ENCODE measurements at regions not wholly inside any gene's neighbourhood (a gene's known extent, or its start where the extent isn't known, plus 50 kb on each side); places are given as distances from the start of the nearest gene placed in this dataset.
"Not testable (repeated sequence)": the region's sequence is repeated elsewhere in the genome, so short reads cannot be mapped to it uniquely, and the experiment has no call there.

DNA sequence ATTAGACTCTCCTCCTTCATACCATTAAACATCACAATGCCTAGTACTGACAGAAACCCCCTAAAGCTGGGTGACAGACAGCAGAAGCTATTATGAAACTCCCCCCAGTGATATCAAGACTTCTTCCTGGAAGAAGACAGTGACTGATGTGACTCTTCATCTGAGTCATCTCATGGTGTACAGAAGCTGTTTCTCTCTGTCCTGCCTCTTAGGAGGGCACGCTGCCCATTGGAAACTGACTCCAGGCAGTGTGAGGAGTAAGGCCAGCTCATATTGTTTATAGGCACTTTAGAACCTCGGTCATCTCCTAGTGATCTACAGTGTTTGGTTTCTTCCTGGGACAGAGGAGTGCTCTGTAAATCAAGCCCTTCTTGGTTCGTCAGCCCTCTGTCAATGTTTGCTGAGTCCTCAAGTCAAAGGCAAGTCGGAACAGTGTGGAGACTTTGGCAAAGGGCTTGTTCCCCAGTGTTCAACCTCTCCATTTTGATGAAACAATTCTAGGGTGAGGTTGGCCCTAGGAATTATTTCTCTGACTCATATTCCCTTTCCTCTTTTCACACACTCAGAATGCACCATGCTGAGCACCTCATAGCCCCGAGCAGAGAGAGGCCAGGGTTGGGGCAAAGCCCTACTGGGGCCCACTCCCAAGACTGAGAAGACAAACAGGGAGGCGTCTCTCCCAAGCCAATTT is 172.5 kb upstream of the TMEM45B start:
- H3K9me2 ChIP-seq (replicated peaks; ENCODE audit: insufficient read depth, low read length), result no peaks in the 10 kb centered on the region
- H3K27ac ChIP-seq (ENCODE audit: low read depth, low read length), result no peak overlapping the region
- H3K4me3 ChIP-seq (ENCODE audit: insufficient read depth, low read length, poor library complexity, severe bottlenecking), result no peak overlapping the region
- TF ChIP-seq EZH2phosphoT487 (conservative IDR thresholded peaks at IDR 0.05; ENCODE audit: low read length), result no peak
- TF ChIP-seq, protein P1, sequence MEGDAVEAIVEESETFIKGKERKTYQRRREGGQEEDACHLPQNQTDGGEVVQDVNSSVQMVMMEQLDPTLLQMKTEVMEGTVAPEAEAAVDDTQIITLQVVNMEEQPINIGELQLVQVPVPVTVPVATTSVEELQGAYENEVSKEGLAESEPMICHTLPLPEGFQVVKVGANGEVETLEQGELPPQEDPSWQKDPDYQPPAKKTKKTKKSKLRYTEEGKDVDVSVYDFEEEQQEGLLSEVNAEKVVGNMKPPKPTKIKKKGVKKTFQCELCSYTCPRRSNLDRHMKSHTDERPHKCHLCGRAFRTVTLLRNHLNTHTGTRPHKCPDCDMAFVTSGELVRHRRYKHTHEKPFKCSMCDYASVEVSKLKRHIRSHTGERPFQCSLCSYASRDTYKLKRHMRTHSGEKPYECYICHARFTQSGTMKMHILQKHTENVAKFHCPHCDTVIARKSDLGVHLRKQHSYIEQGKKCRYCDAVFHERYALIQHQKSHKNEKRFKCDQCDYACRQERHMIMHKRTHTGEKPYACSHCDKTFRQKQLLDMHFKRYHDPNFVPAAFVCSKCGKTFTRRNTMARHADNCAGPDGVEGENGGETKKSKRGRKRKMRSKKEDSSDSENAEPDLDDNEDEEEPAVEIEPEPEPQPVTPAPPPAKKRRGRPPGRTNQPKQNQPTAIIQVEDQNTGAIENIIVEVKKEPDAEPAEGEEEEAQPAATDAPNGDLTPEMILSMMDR (IDR thresholded peaks at IDR 0.05; ENCODE audit: insufficient read depth, low read length, poor library complexity, severe bottlenecking), result no peak
- H3K9ac ChIP-seq (ENCODE audit: low read length), result no peak overlapping the region
- no peaks in the 10 kb centered on the region for H4K20me1 ChIP-seq (ENCODE audit: low read depth, low read length)
- H2AFZ ChIP-seq (ENCODE audit: low read depth, low read length, severe bottlenecking), result no peak overlapping the region
- no peak overlapping the region for H3K4me2 ChIP-seq (ENCODE audit: low read depth, low read length, poor library complexity, severe bottlenecking)
- H3K9me3 ChIP-seq (ENCODE audit: insufficient read depth, low read length), result no peaks in the 10 kb centered on the region
- no peaks in the 10 kb centered on the region for H3K27me3 ChIP-seq (ENCODE audit: low read length)
- H3F3A ChIP-seq (ENCODE audit: insufficient read depth), result no peaks in the 10 kb centered on the region
- no peaks in the 10 kb centered on the region for H3K36me3 ChIP-seq (ENCODE audit: low read length)
- no peaks in the 10 kb centered on the region for H3K79me2 ChIP-seq (ENCODE audit: insufficient read depth, low read length)

- no peak overlapping the region for H3K4me3 ChIP-seq (ENCODE audit: insufficient read depth, low read length, poor library complexity, severe bottlenecking)
- no peak overlapping the region for H3K9ac ChIP-seq (ENCODE audit: low read length)
- H3K9me2 ChIP-seq (replicated peaks; ENCODE audit: insufficient read depth, low read length), result no peaks in the 10 kb centered on the region
- H3K79me2 ChIP-seq (ENCODE audit: insufficient read depth, low read length), result no peaks in the 10 kb centered on the region
- no peaks in the 10 kb centered on the region for H3K9me3 ChIP-seq (ENCODE audit: insufficient read depth, low read length)
- H3F3A ChIP-seq (ENCODE audit: insufficient read depth), result no peaks in the 10 kb centered on the region
- H4K20me1 ChIP-seq (ENCODE audit: low read depth, low read length), result no peaks in the 10 kb centered on the region
- no peak overlapping the region for H3K27ac ChIP-seq (ENCODE audit: low read depth, low read length)
- H2AFZ ChIP-seq (ENCODE audit: low read depth, low read length, severe bottlenecking), result no peak overlapping the region
- H3K4me2 ChIP-seq (ENCODE audit: low read depth, low read length, poor library complexity, severe bottlenecking), result no peak overlapping the region
- TF ChIP-seq, protein P1 (IDR thresholded peaks at IDR 0.05; ENCODE audit: insufficient read depth, low read length, poor library complexity, severe bottlenecking), result no peak
- no peak for TF ChIP-seq EZH2phosphoT487 (conservative IDR thresholded peaks at IDR 0.05; ENCODE audit: low read length)
- H3K36me3 ChIP-seq (ENCODE audit: low read length), result no peaks in the 10 kb centered on the region
- H3K27me3 ChIP-seq (ENCODE audit: low read length), result no peaks in the 10 kb centered on the region
Measured at GRCh38 chr11:129644326-129644725, 171.3 kb upstream of the TMEM45B start.

GRCh38 chr11:129645943-129646342 is 169.7 kb upstream of the TMEM45B start:
- H3K4me3 ChIP-seq (ENCODE audit: insufficient read depth, low read length, poor library complexity, severe bottlenecking), result no peak overlapping the region
- H3F3A ChIP-seq (ENCODE audit: insufficient read depth), result no peaks in the 10 kb centered on the region
- H3K9me3 ChIP-seq (ENCODE audit: insufficient read depth, low read length), result no peaks in the 10 kb centered on the region
- H3K9ac ChIP-seq (ENCODE audit: low read length), result no peak overlapping the region
- H2AFZ ChIP-seq (ENCODE audit: low read depth, low read length, severe bottlenecking), result no peak overlapping the region
- no peaks in the 10 kb centered on the region for H4K20me1 ChIP-seq (ENCODE audit: low read depth, low read length)
- no peaks in the 10 kb centered on the region for H3K27me3 ChIP-seq (ENCODE audit: low read length)
- no peak for TF ChIP-seq EZH2phosphoT487 (conservative IDR thresholded peaks at IDR 0.05; ENCODE audit: low read length)
- TF ChIP-seq, protein P1 (IDR thresholded peaks at IDR 0.05; ENCODE audit: insufficient read depth, low read length, poor library complexity, severe bottlenecking), result no peak
- no peaks in the 10 kb centered on the region for H3K9me2 ChIP-seq (replicated peaks; ENCODE audit: insufficient read depth, low read length)
- H3K4me2 ChIP-seq (ENCODE audit: low read depth, low read length, poor library complexity, severe bottlenecking), result no peak overlapping the region
- H3K79me2 ChIP-seq (ENCODE audit: insufficient read depth, low read length), result no peaks in the 10 kb centered on the region
- no peaks in the 10 kb centered on the region for H3K36me3 ChIP-seq (ENCODE audit: low read length)
- no peak overlapping the region for H3K27ac ChIP-seq (ENCODE audit: low read depth, low read length)

- H3K9me2 ChIP-seq (replicated peaks; ENCODE audit: insufficient read depth, low read length); H4K20me1 ChIP-seq (ENCODE audit: low read depth, low read length); H3F3A ChIP-seq (ENCODE audit: insufficient read depth): not testable (repeated sequence)
Measured at GRCh38 chr11:129650044-129650443, 165.6 kb upstream of the TMEM45B start.

More at GRCh38 chr11:129650044-129650443, 165.6 kb upstream of the TMEM45B start:
- H2AFZ ChIP-seq (ENCODE audit: low read depth, low read length, severe bottlenecking); H3K27me3 ChIP-seq (ENCODE audit: low read length); H3K4me3 ChIP-seq (ENCODE audit: insufficient read depth, low read length, poor library complexity, severe bottlenecking); H3K4me2 ChIP-seq (ENCODE audit: low read depth, low read length, poor library complexity, severe bottlenecking); H3K36me3 ChIP-seq (ENCODE audit: low read length); H3K27ac ChIP-seq (ENCODE audit: low read depth, low read length); H3K9me3 ChIP-seq (ENCODE audit: insufficient read depth, low read length); H3K79me2 ChIP-seq (ENCODE audit: insufficient read depth, low read length); H3K9ac ChIP-seq (ENCODE audit: low read length): not testable (repeated sequence)

Data from SU-DHL-6 (cell line).